ENCODE measurements at regions not wholly inside any gene's neighbourhood (a gene's known extent, or its start where the extent isn't known, plus 50 kb on each side); places are given as distances from the start of the nearest gene placed in this dataset.

GRCh38 chr3:176442326-176442725 is 755.0 kb downstream of the TBL1XR1 start:
- no peaks in the 10 kb centered on the region for H3K4me1 ChIP-seq (ENCODE audit: control insufficient read depth, insufficient read depth, low read length)

GRCh38 chr3:176439729-176440128 is 757.6 kb downstream of the TBL1XR1 start:
- Histone ChIP-seq H3K4me1 (ENCODE audit: control insufficient read depth, insufficient read depth, low read length) (no peaks in the 10 kb centered on the region), H3K27me3 (ENCODE audit: control insufficient read depth, insufficient read depth, low read length) (no peaks in the 10 kb centered on the region), H3K4me3 (ENCODE audit: low read length) (no peak overlapping the region), H3K36me3 (ENCODE audit: control insufficient read depth, insufficient read depth, low read length) (no peaks in the 10 kb centered on the region), H3K27ac (ENCODE audit: low read depth, low read length) (no peak overlapping the region), H3K9ac (ENCODE audit: low read length) (no peak overlapping the region)

More at GRCh38 chr3:176442326-176442725, 755.0 kb downstream of the TBL1XR1 start:
- no peak overlapping the region for H3K4me3 ChIP-seq (ENCODE audit: low read length)
- H3K36me3 ChIP-seq (ENCODE audit: control insufficient read depth, insufficient read depth, low read length), result no peaks in the 10 kb centered on the region
- H3K27ac ChIP-seq (ENCODE audit: low read depth, low read length), result no peak overlapping the region
- no peaks in the 10 kb centered on the region for H3K27me3 ChIP-seq (ENCODE audit: control insufficient read depth, insufficient read depth, low read length)
- no peak overlapping the region for H3K9ac ChIP-seq (ENCODE audit: low read length)

GRCh38 chr3:176431991-176432390 is 765.3 kb downstream of the TBL1XR1 start:
- H3K27ac ChIP-seq (ENCODE audit: low read depth, low read length), result no peak overlapping the region
- no peak overlapping the region for H3K9ac ChIP-seq (ENCODE audit: low read length)
- H3K4me1 ChIP-seq (ENCODE audit: control insufficient read depth, insufficient read depth, low read length), result no peaks in the 10 kb centered on the region
- H3K36me3 ChIP-seq (ENCODE audit: control insufficient read depth, insufficient read depth, low read length), result no peaks in the 10 kb centered on the region
- H3K27me3 ChIP-seq (ENCODE audit: control insufficient read depth, insufficient read depth, low read length), result no peaks in the 10 kb centered on the region
- no peak overlapping the region for H3K4me3 ChIP-seq (ENCODE audit: low read length)

GRCh38 chr3:176431038-176431418 is 766.3 kb downstream of the TBL1XR1 start:
- Histone ChIP-seq H3K4me1 (ENCODE audit: control insufficient read depth, insufficient read depth, low read length) (no peaks in the 10 kb centered on the region), H3K9ac (ENCODE audit: low read length) (no peak overlapping the region), H3K27me3 (ENCODE audit: control insufficient read depth, insufficient read depth, low read length) (no peaks in the 10 kb centered on the region), H3K36me3 (ENCODE audit: control insufficient read depth, insufficient read depth, low read length) (no peaks in the 10 kb centered on the region), H3K27ac (ENCODE audit: low read depth, low read length) (no peak overlapping the region), H3K4me3 (ENCODE audit: low read length) (no peak overlapping the region)

GRCh38 chr3:176430244-176431037 is 766.8 kb downstream of the TBL1XR1 start:
- H3K4me1 ChIP-seq (ENCODE audit: control insufficient read depth, insufficient read depth, low read length), result no peaks in the 10 kb centered on the region
- no peaks in the 10 kb centered on the region for H3K36me3 ChIP-seq (ENCODE audit: control insufficient read depth, insufficient read depth, low read length)
- no peaks in the 10 kb centered on the region for H3K27me3 ChIP-seq (ENCODE audit: control insufficient read depth, insufficient read depth, low read length)
- H3K27ac ChIP-seq (ENCODE audit: low read depth, low read length), result no peak overlapping the region
- H3K4me3 ChIP-seq (ENCODE audit: low read length), result no peak overlapping the region
- no peak overlapping the region for H3K9ac ChIP-seq (ENCODE audit: low read length)

- Histone ChIP-seq H3K4me3 (ENCODE audit: low read length) (no peak overlapping the region), H3K36me3 (ENCODE audit: control insufficient read depth, insufficient read depth, low read length) (no peaks in the 10 kb centered on the region), H3K9ac (ENCODE audit: low read length) (no peak overlapping the region), H3K27me3 (ENCODE audit: control insufficient read depth, insufficient read depth, low read length) (no peaks in the 10 kb centered on the region), H3K27ac (ENCODE audit: low read depth, low read length) (no peak overlapping the region), H3K4me1 (ENCODE audit: control insufficient read depth, insufficient read depth, low read length) (no peaks in the 10 kb centered on the region)
Measured at GRCh38 chr3:176428552-176428951, 768.7 kb downstream of the TBL1XR1 start.

GRCh38 chr3:176426371-176426770 is 770.9 kb downstream of the TBL1XR1 start:
- no peak overlapping the region for H3K4me3 ChIP-seq (ENCODE audit: low read length)
- no peaks in the 10 kb centered on the region for H3K4me1 ChIP-seq (ENCODE audit: control insufficient read depth, insufficient read depth, low read length)
- no peaks in the 10 kb centered on the region for H3K36me3 ChIP-seq (ENCODE audit: control insufficient read depth, insufficient read depth, low read length)
- H3K27ac ChIP-seq (ENCODE audit: low read depth, low read length), result no peak overlapping the region
- H3K27me3 ChIP-seq (ENCODE audit: control insufficient read depth, insufficient read depth, low read length), result no peaks in the 10 kb centered on the region
- no peak overlapping the region for H3K9ac ChIP-seq (ENCODE audit: low read length)

- Histone ChIP-seq H3K36me3 (ENCODE audit: control insufficient read depth, insufficient read depth, low read length) (no peaks in the 10 kb centered on the region), H3K4me3 (ENCODE audit: low read length) (no peak overlapping the region)
Measured at GRCh38 chr3:176416870-176417269, 780.4 kb downstream of the TBL1XR1 start.

GRCh38 chr3:176415661-176416295 is 781.5 kb downstream of the TBL1XR1 start:
- H3K36me3 ChIP-seq (ENCODE audit: control insufficient read depth, insufficient read depth, low read length), result no peaks in the 10 kb centered on the region
- no peak overlapping the region for H3K27ac ChIP-seq (ENCODE audit: low read depth, low read length)
- H3K4me1 ChIP-seq (ENCODE audit: control insufficient read depth, insufficient read depth, low read length), result no peaks in the 10 kb centered on the region
- no peak overlapping the region for H3K4me3 ChIP-seq (ENCODE audit: low read length)
- H3K9ac ChIP-seq (ENCODE audit: low read length), result no peak overlapping the region
- H3K27me3 ChIP-seq (ENCODE audit: control insufficient read depth, insufficient read depth, low read length), result no peaks in the 10 kb centered on the region

More at GRCh38 chr3:176416870-176417269, 780.4 kb downstream of the TBL1XR1 start:
- Histone ChIP-seq H3K4me1 (ENCODE audit: control insufficient read depth, insufficient read depth, low read length) (no peaks in the 10 kb centered on the region), H3K27me3 (ENCODE audit: control insufficient read depth, insufficient read depth, low read length) (no peaks in the 10 kb centered on the region), H3K27ac (ENCODE audit: low read depth, low read length) (no peak overlapping the region), H3K9ac (ENCODE audit: low read length) (no peak overlapping the region)

- Histone ChIP-seq H3K9ac (ENCODE audit: low read length) (no peak overlapping the region), H3K36me3 (ENCODE audit: control insufficient read depth, insufficient read depth, low read length) (no peaks in the 10 kb centered on the region), H3K4me1 (ENCODE audit: control insufficient read depth, insufficient read depth, low read length) (no peaks in the 10 kb centered on the region), H3K4me3 (ENCODE audit: low read length) (no peak overlapping the region), H3K27me3 (ENCODE audit: control insufficient read depth, insufficient read depth, low read length) (no peaks in the 10 kb centered on the region), H3K27ac (ENCODE audit: low read depth, low read length) (no peak overlapping the region)
Measured at GRCh38 chr3:176412771-176413170, 784.5 kb downstream of the TBL1XR1 start.

GRCh38 chr3:176403531-176403930 is 793.8 kb downstream of the TBL1XR1 start:
- H3K4me1 ChIP-seq (ENCODE audit: control insufficient read depth, insufficient read depth, low read length), result no peaks in the 10 kb centered on the region
- no peak overlapping the region for H3K4me3 ChIP-seq (ENCODE audit: low read length)
- H3K27me3 ChIP-seq (ENCODE audit: control insufficient read depth, insufficient read depth, low read length), result no peaks in the 10 kb centered on the region
- no peak overlapping the region for H3K9ac ChIP-seq (ENCODE audit: low read length)
- no peak overlapping the region for H3K27ac ChIP-seq (ENCODE audit: low read depth, low read length)
- H3K36me3 ChIP-seq (ENCODE audit: control insufficient read depth, insufficient read depth, low read length), result no peaks in the 10 kb centered on the region

GRCh38 chr3:176401211-176401610 is 796.1 kb downstream of the TBL1XR1 start:
- no peak overlapping the region for H3K9ac ChIP-seq (ENCODE audit: low read length)
- H3K4me3 ChIP-seq (ENCODE audit: low read length), result no peak overlapping the region
- H3K27me3 ChIP-seq (ENCODE audit: control insufficient read depth, insufficient read depth, low read length), result no peaks in the 10 kb centered on the region
- H3K36me3 ChIP-seq (ENCODE audit: control insufficient read depth, insufficient read depth, low read length), result no peaks in the 10 kb centered on the region
- no peaks in the 10 kb centered on the region for H3K4me1 ChIP-seq (ENCODE audit: control insufficient read depth, insufficient read depth, low read length)
- H3K27ac ChIP-seq (ENCODE audit: low read depth, low read length), result no peak overlapping the region

GRCh38 chr3:176399193-176399592 is 798.1 kb downstream of the TBL1XR1 start:
- Histone ChIP-seq H3K4me3 (ENCODE audit: low read length) (no peak overlapping the region), H3K27me3 (ENCODE audit: control insufficient read depth, insufficient read depth, low read length) (no peaks in the 10 kb centered on the region), H3K27ac (ENCODE audit: low read depth, low read length) (no peak overlapping the region), H3K4me1 (ENCODE audit: control insufficient read depth, insufficient read depth, low read length) (no peaks in the 10 kb centered on the region), H3K9ac (ENCODE audit: low read length) (no peak overlapping the region), H3K36me3 (ENCODE audit: control insufficient read depth, insufficient read depth, low read length) (no peaks in the 10 kb centered on the region)

Data from rectal smooth muscle tissue (tissue), 1 donor.